ENCODE measurements at regions not wholly inside any gene's neighbourhood (a gene's known extent, or its start where the extent isn't known, plus 50 kb on each side); places are given as distances from the start of the nearest gene placed in this dataset.

DNA sequence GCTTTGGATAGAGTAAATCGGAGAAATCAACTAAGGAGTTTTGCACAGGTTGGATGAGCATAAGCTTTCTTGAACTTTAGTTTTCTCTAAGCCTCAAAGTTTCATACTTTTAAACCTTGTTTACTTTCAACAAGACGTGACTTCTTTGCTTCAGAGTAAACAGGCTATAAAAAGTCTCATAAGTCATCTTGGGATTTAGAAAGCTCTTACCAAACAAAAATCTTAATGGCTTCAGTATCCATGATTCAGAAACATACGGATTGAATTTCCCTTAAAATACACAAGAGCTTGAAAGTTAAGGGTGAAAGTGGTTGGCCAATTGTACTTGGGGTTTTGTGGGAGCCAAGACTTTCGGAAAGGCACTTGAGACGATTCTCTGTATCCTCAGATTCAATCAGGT is 270.9 kb upstream of the ANKH start:
- no peaks in the 10 kb centered on the region for H4K20me1 ChIP-seq (ENCODE audit: insufficient read depth, poor library complexity, severe bottlenecking)
- TF ChIP-seq EZH2phosphoT487 (IDR thresholded peaks at IDR 0.05; ENCODE audit: low read depth, severe bottlenecking, unreplicated experiment) (peak; percentile 88), EZH2 (IDR thresholded peaks at IDR 0.05; ENCODE audit: borderline replicate concordance) (no peak)
- TF ChIP-seq, protein P1, sequence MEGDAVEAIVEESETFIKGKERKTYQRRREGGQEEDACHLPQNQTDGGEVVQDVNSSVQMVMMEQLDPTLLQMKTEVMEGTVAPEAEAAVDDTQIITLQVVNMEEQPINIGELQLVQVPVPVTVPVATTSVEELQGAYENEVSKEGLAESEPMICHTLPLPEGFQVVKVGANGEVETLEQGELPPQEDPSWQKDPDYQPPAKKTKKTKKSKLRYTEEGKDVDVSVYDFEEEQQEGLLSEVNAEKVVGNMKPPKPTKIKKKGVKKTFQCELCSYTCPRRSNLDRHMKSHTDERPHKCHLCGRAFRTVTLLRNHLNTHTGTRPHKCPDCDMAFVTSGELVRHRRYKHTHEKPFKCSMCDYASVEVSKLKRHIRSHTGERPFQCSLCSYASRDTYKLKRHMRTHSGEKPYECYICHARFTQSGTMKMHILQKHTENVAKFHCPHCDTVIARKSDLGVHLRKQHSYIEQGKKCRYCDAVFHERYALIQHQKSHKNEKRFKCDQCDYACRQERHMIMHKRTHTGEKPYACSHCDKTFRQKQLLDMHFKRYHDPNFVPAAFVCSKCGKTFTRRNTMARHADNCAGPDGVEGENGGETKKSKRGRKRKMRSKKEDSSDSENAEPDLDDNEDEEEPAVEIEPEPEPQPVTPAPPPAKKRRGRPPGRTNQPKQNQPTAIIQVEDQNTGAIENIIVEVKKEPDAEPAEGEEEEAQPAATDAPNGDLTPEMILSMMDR (IDR thresholded peaks at IDR 0.05; ENCODE audit: poor library complexity), result no peak
- 51% methylated on average over 5 of the region's 5 CpGs for WGBS (ENCODE audit: low lambda C conversion rate, missing lambda C conversion rate)

DNA sequence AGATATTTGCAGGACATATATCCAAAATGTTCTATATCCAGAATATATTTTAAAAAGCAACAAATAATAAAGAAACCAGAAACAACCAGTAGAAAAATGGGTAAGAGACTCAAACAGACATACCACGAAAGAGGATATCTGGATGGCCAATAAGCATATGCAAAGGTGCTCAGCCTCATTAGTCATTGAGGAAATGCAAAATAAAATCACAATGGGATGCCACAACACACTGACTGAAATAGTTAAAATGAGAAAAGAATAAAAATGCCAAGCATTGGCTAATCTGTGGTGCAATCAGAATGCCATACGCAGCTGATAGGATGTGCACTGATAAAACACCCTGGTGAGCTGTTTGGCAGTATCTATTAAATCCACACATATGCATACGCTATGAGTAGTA is 265.8 kb upstream of the ANKH start:
- H3K27me3 ChIP-seq, result no peaks in the 10 kb centered on the region
- peaks cover 4% of the 10 kb centered on the region for H3K4me1 ChIP-seq (ENCODE audit: insufficient read depth)
- no peak overlapping the region for H3K27ac ChIP-seq
- H3K4me2 ChIP-seq, result no peak overlapping the region
- H3K4me3 ChIP-seq, result no peak overlapping the region
- TF ChIP-seq EZH2 (IDR thresholded peaks at IDR 0.05; ENCODE audit: borderline replicate concordance) (no peak), EZH2phosphoT487 (IDR thresholded peaks at IDR 0.05; ENCODE audit: low read depth, severe bottlenecking, unreplicated experiment) (no peak)
- TF ChIP-seq, protein P1 (IDR thresholded peaks at IDR 0.05; ENCODE audit: poor library complexity), result no peak
- no peaks in the 10 kb centered on the region for H3K36me3 ChIP-seq (replicated peaks; ENCODE audit: insufficient read depth, low read depth)
- H3K9me3 ChIP-seq (ENCODE audit: low read depth), result no peaks in the 10 kb centered on the region
- no peaks in the 10 kb centered on the region for H3K79me2 ChIP-seq
- WGBS (ENCODE audit: low lambda C conversion rate, missing lambda C conversion rate), result 82% methylated on average over 3 of the region's 3 CpGs
- DNase-seq (ENCODE audit: low spot score), result no peak
- no peaks in the 10 kb centered on the region for H4K20me1 ChIP-seq (ENCODE audit: insufficient read depth, poor library complexity, severe bottlenecking)
- no peaks in the 10 kb centered on the region for H3K9me2 ChIP-seq (replicated peaks; ENCODE audit: insufficient read depth)
- H2AFZ ChIP-seq, result no peak overlapping the region

More for the DNA sequence above, 270.9 kb upstream of the ANKH start:
- peaks cover 4% of the 10 kb centered on the region for H3K4me1 ChIP-seq (ENCODE audit: insufficient read depth)
- H3K27me3 ChIP-seq, result no peaks in the 10 kb centered on the region
- no peaks in the 10 kb centered on the region for H3K36me3 ChIP-seq (replicated peaks; ENCODE audit: insufficient read depth, low read depth)
- H2AFZ ChIP-seq, result no peak overlapping the region
- H3K9me3 ChIP-seq (ENCODE audit: low read depth), result no peaks in the 10 kb centered on the region
- peak overlapping the region; percentile 66 for H3K27ac ChIP-seq
- H3K9me2 ChIP-seq (replicated peaks; ENCODE audit: insufficient read depth), result no peaks in the 10 kb centered on the region
- no peaks in the 10 kb centered on the region for H3K79me2 ChIP-seq
- no peak overlapping the region for H3K4me2 ChIP-seq
- no peak overlapping the region for H3K4me3 ChIP-seq
- peak; percentile 30 for DNase-seq (ENCODE audit: low spot score)

GRCh38 chr5:15135661-15136060 is 264.1 kb upstream of the ANKH start:
- no peak for DNase-seq (ENCODE audit: low spot score)
- H3K4me1 ChIP-seq (ENCODE audit: insufficient read depth), result no peaks in the 10 kb centered on the region
- no peaks in the 10 kb centered on the region for H3K9me2 ChIP-seq (replicated peaks; ENCODE audit: insufficient read depth)
- no peak overlapping the region for H3K27ac ChIP-seq
- H3K4me2 ChIP-seq, result no peak overlapping the region
- TF ChIP-seq EZH2 (IDR thresholded peaks at IDR 0.05; ENCODE audit: borderline replicate concordance), result no peak
- TF ChIP-seq, protein P1 (IDR thresholded peaks at IDR 0.05; ENCODE audit: poor library complexity), result no peak
- 97% methylated on average over 2 of the region's 2 CpGs for WGBS (ENCODE audit: low lambda C conversion rate, missing lambda C conversion rate)
- H4K20me1 ChIP-seq (ENCODE audit: insufficient read depth, poor library complexity, severe bottlenecking), result no peaks in the 10 kb centered on the region
- no peaks in the 10 kb centered on the region for H3K27me3 ChIP-seq
- H3K4me3 ChIP-seq, result no peak overlapping the region
- no peak overlapping the region for H2AFZ ChIP-seq
- no peaks in the 10 kb centered on the region for H3K79me2 ChIP-seq
- no peaks in the 10 kb centered on the region for H3K9me3 ChIP-seq (ENCODE audit: low read depth)
- H3K36me3 ChIP-seq (replicated peaks; ENCODE audit: insufficient read depth, low read depth), result no peaks in the 10 kb centered on the region

DNA sequence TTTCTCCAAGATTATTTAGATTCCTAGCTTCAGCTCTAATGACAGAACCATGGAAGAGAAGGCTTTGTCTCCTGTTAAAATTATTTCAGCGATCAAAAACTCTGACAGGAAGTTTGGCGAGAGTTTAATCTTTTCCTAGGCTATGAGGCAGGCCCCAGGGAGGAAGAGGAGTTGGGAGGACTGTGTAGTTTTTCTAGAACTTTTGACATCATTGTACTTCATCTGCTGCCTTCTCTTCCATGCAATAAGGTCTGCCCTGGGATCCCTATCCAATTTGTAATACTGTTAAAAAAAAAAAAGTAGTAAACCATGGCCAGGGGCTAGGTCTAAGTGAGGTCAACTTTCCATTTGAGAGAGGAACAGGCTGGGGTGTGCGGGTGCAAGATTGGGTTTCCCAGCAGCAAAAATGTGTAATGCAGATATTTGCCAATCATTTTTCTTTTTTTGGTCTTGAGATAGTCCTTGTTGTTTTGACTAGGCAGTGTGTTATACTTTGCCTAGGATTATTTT is 261.9 kb upstream of the ANKH start:
- no peak overlapping the region for H3K4me2 ChIP-seq
- no peaks in the 10 kb centered on the region for H4K20me1 ChIP-seq (ENCODE audit: insufficient read depth, poor library complexity, severe bottlenecking)
- no peaks in the 10 kb centered on the region for H3K27me3 ChIP-seq
- H3K27ac ChIP-seq, result no peak overlapping the region
- H3K9me2 ChIP-seq (replicated peaks; ENCODE audit: insufficient read depth), result no peaks in the 10 kb centered on the region
- TF ChIP-seq, protein P1 (IDR thresholded peaks at IDR 0.05; ENCODE audit: poor library complexity), result no peak
- TF ChIP-seq EZH2phosphoT487 (IDR thresholded peaks at IDR 0.05; ENCODE audit: low read depth, severe bottlenecking, unreplicated experiment) (no peak), EZH2 (IDR thresholded peaks at IDR 0.05; ENCODE audit: borderline replicate concordance) (no peak)
- H3K36me3 ChIP-seq (replicated peaks; ENCODE audit: insufficient read depth, low read depth), result no peaks in the 10 kb centered on the region
- H3K4me3 ChIP-seq, result no peak overlapping the region
- no peaks in the 10 kb centered on the region for H3K4me1 ChIP-seq (ENCODE audit: insufficient read depth)
- H3K79me2 ChIP-seq, result no peaks in the 10 kb centered on the region
- WGBS (ENCODE audit: low lambda C conversion rate, missing lambda C conversion rate), result 96% methylated on average over 3 of the region's 3 CpGs
- no peak overlapping the region for H2AFZ ChIP-seq
- DNase-seq (ENCODE audit: low spot score), result no peak
- H3K9me3 ChIP-seq (ENCODE audit: low read depth), result no peaks in the 10 kb centered on the region
